Cardiac fibroblast (primary cell): ENCODE measurements at regions not wholly inside any gene's neighbourhood (a gene's known extent, or its start where the extent isn't known, plus 50 kb on each side); places are given as distances from the start of the nearest gene placed in this dataset.
A peak's percentile ranks its signal among the peaks of the same experiment; 100 is the strongest.

ENCODE experiments used
- DNase-seq, 2 donors: peaks; one replicate each; pipeline versions ENCODE4 v3.0.0 to v3.0.0-alpha.2; 2010; ENCODE audit warnings: low read depth in 2 of 2
- H3K4me3 ChIP-seq, 2 donors: replicated peaks in 1 of 2; 1 replicate in 1 of 2; 2 replicates in 1 of 2; pipeline ENCODE4 v1.5.1; 2011; ENCODE audit warnings: low read depth in 2 of 2, low read length in 2 of 2, mild to moderate bottlenecking in 2 of 2, moderate library complexity in 1 of 2
- TF ChIP-seq, protein P1 (sequence below): IDR thresholded peaks from one replicate; pipeline ENCODE4 v1.5.1; 2011; ENCODE audit warnings: low read depth, mild to moderate bottlenecking, low read length, inconsistent platforms

DNA sequence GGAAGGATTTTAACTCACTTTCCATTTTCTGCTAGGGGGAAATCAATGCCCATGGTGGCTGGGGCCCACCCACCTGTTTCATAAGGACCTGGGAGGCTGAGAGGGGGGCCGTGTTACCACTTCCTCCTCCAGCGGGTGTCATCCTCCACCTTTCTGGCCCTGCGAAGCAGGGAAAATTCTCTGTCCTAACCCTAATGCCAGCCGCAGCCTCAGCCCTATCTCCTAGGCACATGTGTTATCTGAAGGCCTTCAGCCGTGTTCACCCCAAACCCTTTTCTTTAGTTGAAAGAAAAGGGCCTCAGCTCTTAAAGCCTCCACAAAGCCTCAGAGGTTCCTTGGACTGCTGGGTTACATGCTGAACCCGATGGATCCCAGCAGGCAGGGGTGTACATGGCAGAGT lies 55.4 kb upstream of the NECTIN1 start:
- no peak for DNase-seq

DNA sequence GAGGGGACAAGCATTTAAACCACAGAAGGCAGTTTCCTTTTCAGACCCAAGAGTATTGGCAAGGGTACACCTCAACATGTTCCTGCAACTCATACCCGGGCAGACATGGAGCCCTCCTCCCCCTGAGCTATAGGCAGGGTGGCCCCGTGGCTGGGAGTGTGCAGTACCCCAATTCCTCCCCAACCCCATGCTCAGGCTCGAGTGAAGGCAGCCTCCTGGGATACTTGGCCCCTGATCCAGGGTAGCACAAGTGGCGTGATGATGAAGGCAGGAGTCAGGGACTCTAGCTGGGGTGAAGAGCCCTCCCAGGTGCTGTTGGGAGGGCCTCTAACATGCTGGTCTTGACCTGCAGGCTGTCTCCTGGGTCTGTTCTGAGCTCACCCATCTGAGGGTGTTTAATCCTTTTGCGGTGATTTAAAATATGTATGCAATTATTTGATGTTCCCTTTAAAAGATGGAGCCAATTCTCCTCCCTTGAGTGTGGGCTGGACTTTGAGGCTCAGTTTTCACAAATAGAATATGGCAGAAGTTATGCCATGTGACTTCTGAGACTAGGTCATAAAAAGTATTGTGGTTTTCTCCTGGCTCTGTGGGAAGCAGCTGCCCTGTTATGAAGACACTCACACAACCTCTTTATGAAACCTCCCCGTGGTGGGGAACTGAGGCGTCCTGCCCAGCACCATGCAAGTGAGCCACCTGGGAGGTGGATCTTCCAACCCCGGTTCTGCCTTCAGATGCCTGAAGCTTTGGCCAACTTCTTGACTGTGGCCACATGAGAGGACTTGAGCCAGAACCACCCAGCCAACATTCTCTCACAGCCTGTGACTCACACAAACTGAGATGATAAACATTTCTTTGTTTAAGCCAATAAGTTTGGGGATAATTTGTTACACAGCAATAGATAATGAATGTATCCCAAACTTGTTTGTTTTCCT lies 54.7 kb upstream of the NECTIN1 start:
- DNase-seq, result no peak
- H3K4me3 ChIP-seq, result no peak overlapping the region
- TF ChIP-seq, protein P1, sequence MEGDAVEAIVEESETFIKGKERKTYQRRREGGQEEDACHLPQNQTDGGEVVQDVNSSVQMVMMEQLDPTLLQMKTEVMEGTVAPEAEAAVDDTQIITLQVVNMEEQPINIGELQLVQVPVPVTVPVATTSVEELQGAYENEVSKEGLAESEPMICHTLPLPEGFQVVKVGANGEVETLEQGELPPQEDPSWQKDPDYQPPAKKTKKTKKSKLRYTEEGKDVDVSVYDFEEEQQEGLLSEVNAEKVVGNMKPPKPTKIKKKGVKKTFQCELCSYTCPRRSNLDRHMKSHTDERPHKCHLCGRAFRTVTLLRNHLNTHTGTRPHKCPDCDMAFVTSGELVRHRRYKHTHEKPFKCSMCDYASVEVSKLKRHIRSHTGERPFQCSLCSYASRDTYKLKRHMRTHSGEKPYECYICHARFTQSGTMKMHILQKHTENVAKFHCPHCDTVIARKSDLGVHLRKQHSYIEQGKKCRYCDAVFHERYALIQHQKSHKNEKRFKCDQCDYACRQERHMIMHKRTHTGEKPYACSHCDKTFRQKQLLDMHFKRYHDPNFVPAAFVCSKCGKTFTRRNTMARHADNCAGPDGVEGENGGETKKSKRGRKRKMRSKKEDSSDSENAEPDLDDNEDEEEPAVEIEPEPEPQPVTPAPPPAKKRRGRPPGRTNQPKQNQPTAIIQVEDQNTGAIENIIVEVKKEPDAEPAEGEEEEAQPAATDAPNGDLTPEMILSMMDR, result no peak

More for the DNA sequence above, 55.4 kb upstream of the NECTIN1 start:
- H3K4me3 ChIP-seq, result no peak overlapping the region
- TF ChIP-seq, protein P1, result no peak

DNA sequence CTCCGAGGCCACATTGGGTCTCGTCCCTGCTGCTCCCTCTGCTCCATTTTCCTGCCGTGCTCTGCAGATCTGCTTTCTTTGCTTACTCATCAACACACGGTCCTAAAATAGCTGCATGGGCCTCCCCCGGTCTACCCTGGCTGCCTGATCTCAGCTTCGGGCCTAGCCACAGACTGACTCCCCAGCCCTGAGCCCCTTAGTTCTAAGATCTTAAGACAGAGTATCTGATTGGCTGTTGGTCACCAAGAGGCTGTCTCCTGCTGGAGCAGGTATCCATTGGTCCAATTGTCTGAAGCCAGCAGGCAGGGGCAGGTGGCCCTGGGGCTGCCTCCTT lies 53.7 kb upstream of the NECTIN1 start:
- H3K4me3 ChIP-seq, result no peak overlapping the region
- DNase-seq, result peak in 1 of 2 donors; percentile 20
- TF ChIP-seq, protein P1, result no peak

DNA sequence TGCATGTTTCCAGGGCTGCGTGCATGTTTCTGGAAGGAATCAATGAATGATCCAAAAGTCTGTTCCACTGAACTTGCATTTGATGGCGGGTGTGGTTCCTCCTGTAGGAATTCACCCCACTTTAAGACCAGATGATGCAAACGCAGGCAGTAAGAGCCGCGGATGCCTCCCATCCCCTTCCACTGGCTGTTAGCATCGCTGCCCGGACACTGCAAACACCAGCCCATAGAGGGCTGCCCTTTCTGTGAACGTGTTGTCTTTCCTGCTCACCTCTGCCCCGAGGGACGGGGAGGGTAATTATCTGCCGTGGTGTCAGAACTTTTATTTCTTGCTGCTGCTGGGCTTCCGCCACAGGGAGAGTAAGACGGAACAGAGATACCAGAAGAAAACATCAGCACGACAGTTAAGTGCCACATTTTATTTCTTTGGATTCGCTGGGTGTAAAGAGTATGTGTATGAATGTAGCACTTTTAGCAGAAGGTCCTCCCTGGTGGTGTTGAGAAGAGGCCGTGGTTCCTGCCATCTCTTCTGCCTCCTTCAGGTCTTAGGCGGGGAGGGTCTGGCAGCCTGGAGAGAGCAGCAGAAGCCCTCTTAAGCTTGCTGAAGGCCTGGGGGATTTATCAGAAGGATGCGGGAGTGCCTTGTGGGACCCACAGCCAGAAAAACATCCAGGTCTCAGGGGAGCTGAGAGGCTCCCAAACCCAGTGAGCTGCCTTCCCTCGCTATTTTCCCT lies 53.2 kb upstream of the NECTIN1 start:
- no peak overlapping the region for H3K4me3 ChIP-seq
- TF ChIP-seq, protein P1, result no peak
- no peak for DNase-seq

DNA sequence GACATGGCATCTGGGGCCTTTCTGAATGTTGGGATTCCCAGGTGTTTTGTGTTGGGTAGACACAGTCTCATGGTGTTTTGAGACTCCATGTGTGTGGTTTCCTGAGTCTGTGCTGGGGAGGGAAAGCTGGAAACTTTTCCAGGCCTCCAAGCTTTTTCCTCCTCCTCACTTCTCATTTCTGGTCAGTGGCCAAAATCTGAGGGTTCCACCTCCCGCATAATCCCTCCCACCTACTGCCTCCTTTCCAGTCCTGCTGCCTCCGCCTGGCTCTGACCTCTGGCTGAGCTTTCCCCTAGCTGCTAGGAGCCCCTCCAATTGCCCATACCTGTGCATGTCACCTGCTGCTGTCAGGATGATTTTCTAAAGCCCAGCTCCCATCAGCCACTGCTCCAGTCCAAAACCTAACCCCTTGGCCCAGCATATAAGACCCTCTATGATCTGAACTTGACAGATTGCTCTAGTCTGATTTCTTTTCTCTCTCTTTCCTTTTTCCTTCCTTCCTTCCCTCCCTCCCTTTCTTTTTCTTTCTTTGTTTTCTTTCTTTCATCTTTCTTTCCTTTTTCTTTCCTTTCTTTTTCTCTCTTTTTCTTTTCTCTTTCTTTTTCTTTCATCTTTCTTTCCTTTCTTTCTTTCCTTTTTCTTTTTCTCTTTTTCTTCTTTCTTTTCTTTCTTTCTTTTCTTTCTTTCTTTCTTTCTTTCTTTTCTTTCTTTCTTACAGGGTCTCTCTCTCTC lies 51.4 kb upstream of the NECTIN1 start:
- TF ChIP-seq, protein P1, result no peak
- H3K4me3 ChIP-seq, result no peak overlapping the region
- no peak for DNase-seq

DNA sequence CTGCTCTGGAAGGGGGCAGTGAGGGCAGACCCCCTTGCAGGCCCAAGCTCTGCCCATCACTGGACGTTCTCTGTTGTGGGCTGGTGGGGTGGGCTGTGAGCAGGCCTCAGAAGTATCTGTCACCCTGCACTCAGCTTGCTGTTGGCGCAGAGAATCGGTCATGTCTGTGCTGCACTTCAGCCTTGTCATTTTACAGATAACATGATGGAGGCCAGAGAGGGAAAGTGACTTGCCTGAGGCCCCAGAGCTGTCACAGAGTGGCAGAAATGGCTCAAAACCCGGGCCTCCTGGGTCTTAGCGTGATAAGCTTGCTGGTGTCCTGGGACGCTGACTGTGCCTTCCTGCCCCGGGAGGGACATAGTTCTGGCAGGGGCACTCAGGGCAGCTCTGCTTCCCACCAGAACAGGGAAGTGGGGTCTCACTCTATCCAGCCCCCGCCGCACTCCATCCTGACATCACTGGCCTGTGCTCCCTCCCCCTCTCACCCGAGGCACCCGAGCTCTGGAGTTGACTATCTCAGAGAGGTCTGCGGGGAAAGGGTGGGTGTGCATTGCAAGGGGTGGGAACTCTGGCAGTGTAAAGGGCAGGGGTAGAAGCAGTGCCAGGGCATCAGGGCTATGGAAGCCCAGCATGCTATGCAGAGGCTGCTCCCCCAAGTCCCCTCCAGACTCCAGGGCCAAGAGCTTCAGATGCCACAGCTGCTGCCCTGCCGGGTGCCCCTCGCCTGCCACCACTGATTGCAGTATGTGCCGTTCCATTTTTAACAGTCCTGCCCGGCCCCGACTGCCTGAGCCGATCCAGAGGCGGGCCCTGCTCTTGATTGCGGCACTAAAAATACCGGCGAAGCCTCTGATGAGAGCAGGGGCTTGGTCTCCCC lies 50.4 kb upstream of the NECTIN1 start:
- no peak for DNase-seq
- TF ChIP-seq, protein P1, result no peak
- no peak overlapping the region for H3K4me3 ChIP-seq
